IMR-90 (cell line): ENCODE measurements at regions not wholly inside any gene's neighbourhood (a gene's known extent, or its start where the extent isn't known, plus 50 kb on each side); places are given as distances from the start of the nearest gene placed in this dataset.
A peak's percentile ranks its signal among the peaks of the same experiment; 100 is the strongest.

ENCODE experiments used
- ATAC-seq: fragments of 200-7000 bp; cut with Tn5 transposase; 2 replicates; pipeline ENCODE4 v1.9.1; 2020; ENCODE audit warnings: low read depth, mild to moderate bottlenecking, moderate library complexity
- BruUV-seq: library from RNA; stranded (reverse); fragments of 400-500 nt; replicated peaks from 2 replicates; lab custom pipeline; 2021; lab: Mats Ljungman, UMichigan
- CTCF ChIA-PET: fragments of 300-600 bp; formaldehyde crosslinking; extraction: SDS; loops from one replicate; lab custom pipeline; 2021; ENCODE audit warnings: antibody characterized with exemption; lab: Yijun Ruan, JAX
- POLR2A ChIA-PET: fragments of 300-600 bp; sonication (Branson Sonifier 250); formaldehyde crosslinking; loops from one replicate; lab custom pipeline; 2022; ENCODE audit warnings: antibody characterized with exemption; ENCODE audit not compliant: unreplicated experiment; lab: Charles Lee
- DNase-seq: peaks from one replicate; pipeline ENCODE4 v3.0.0; 2013
- H2AFZ ChIP-seq: replicated peaks from 2 replicates; pipeline ENCODE3; 2013; ENCODE audit warnings: low read length, mild to moderate bottlenecking; ENCODE audit not compliant: poor library complexity
- H2AK5ac ChIP-seq: 2 replicates; pipeline ENCODE4 v1.6.1; 2013; ENCODE audit warnings: low read depth, low read length, inconsistent platforms
- H2AK9ac ChIP-seq: replicated peaks from 2 replicates; pipeline ENCODE3; 2013; ENCODE audit warnings: mild to moderate bottlenecking, low read depth, low read length, moderate library complexity; ENCODE audit not compliant: poor library complexity
- H2BK120ac ChIP-seq: 2 replicates; pipeline ENCODE4 v1.6.1; 2013; ENCODE audit warnings: low read depth, low read length, inconsistent platforms
- H2BK15ac ChIP-seq: 3 replicates; pipeline ENCODE4 v1.6.1; 2013; ENCODE audit warnings: low read depth, low read length, inconsistent platforms
- H2BK20ac ChIP-seq: 2 replicates; pipeline ENCODE4 v1.6.1; 2013; ENCODE audit warnings: low read depth, mild to moderate bottlenecking, inconsistent platforms, low read length, moderate library complexity
- H2BK5ac ChIP-seq: 2 replicates; pipeline ENCODE4 v1.6.1; 2013; ENCODE audit warnings: mild to moderate bottlenecking, low read depth, low read length, inconsistent platforms; ENCODE audit not compliant: poor library complexity, severe bottlenecking
- H3K14ac ChIP-seq: replicated peaks from 2 replicates; pipeline ENCODE4 v1.6.1; 2013; ENCODE audit warnings: low read depth, low read length, inconsistent platforms
- H3K18ac ChIP-seq: 2 replicates; pipeline ENCODE4 v1.6.1; 2013; ENCODE audit warnings: low read depth, low read length, control low read depth
- H3K23ac ChIP-seq: 2 replicates; pipeline ENCODE4 v1.6.1; 2013; ENCODE audit warnings: low read depth, low read length, inconsistent platforms
- H3K27ac ChIP-seq: 2 replicates; pipeline ENCODE4 v1.5.1; 2013; ENCODE audit warnings: mild to moderate bottlenecking, control low read depth, low read length; ENCODE audit not compliant: insufficient read depth
- H3K27me3 ChIP-seq: 2 replicates; pipeline ENCODE4 v1.6.1; 2013; ENCODE audit warnings: low read length; ENCODE audit not compliant: control insufficient read depth, insufficient read depth
- H3K36me3 ChIP-seq: 2 replicates; pipeline ENCODE4 v1.6.1; 2013; ENCODE audit warnings: low read length, mixed read lengths; ENCODE audit not compliant: control insufficient read depth, insufficient read depth
- H3K4ac ChIP-seq: 2 replicates; pipeline ENCODE4 v1.6.1; 2013; ENCODE audit warnings: low read depth, low read length, inconsistent platforms
- H3K4me1 ChIP-seq: 2 replicates; pipeline ENCODE4 v1.6.1; 2013; ENCODE audit warnings: low read length, mixed read lengths; ENCODE audit not compliant: control insufficient read depth, insufficient read depth
- H3K4me2 ChIP-seq: 2 replicates; pipeline ENCODE4 v1.6.1; 2013; ENCODE audit warnings: low read depth, mild to moderate bottlenecking, control low read depth, low read length, moderate library complexity
- H3K4me3 ChIP-seq: 2 replicates; pipeline ENCODE4 v1.5.1; 2013; ENCODE audit warnings: low read depth, mild to moderate bottlenecking, control low read depth, low read length, moderate library complexity; ENCODE audit not compliant: insufficient read depth
- H3K56ac ChIP-seq: 2 replicates; pipeline ENCODE4 v1.6.1; 2013; ENCODE audit warnings: low read length, inconsistent platforms; ENCODE audit not compliant: insufficient read depth; ENCODE audit errors: extremely low read depth
- H3K79me1 ChIP-seq, 2 experiments: 2 replicates each; pipeline ENCODE4 v1.6.1; 2013; ENCODE audit warnings: low read length in 2 of 2, inconsistent platforms in 1 of 2, low read depth in 1 of 2
- H3K9ac ChIP-seq: 2 replicates; pipeline ENCODE4 v1.6.1; 2013; ENCODE audit warnings: low read depth, low read length, control low read depth
- H3K9me1 ChIP-seq: 2 replicates; pipeline ENCODE4 v1.6.1; 2013; ENCODE audit warnings: low read length, inconsistent platforms; ENCODE audit not compliant: insufficient read depth
- H3K9me3 ChIP-seq: 2 replicates; pipeline ENCODE4 v1.6.1; 2013; ENCODE audit warnings: low read length; ENCODE audit not compliant: control insufficient read depth, insufficient read depth
- H4K20me1 ChIP-seq: 2 replicates; pipeline ENCODE4 v1.6.1; 2013; ENCODE audit warnings: low read length, inconsistent platforms; ENCODE audit not compliant: insufficient read depth
- H4K5ac ChIP-seq: 2 replicates; pipeline ENCODE4 v1.6.1; 2013; ENCODE audit warnings: mild to moderate bottlenecking, low read depth, low read length, control low read depth
- H4K8ac ChIP-seq, 2 experiments: 2 replicates each; pipeline ENCODE4 v1.6.1; 2013; ENCODE audit warnings: low read depth in 2 of 2, low read length in 2 of 2, control low read depth in 1 of 2, inconsistent platforms in 1 of 2
- H4K91ac ChIP-seq: 2 replicates; pipeline ENCODE4 v1.6.1; 2013; ENCODE audit warnings: low read depth, low read length, inconsistent platforms; ENCODE audit not compliant: insufficient read depth
- CEBPB ChIP-seq: IDR thresholded peaks from 2 replicates; pipeline ENCODE4 v1.6.1; 2012; ENCODE audit warnings: low read depth, low read length, improper control_type of control experiment
- MAFK ChIP-seq: IDR thresholded peaks from 2 replicates; pipeline ENCODE4 v1.6.1; 2012; ENCODE audit warnings: low read depth, low read length, improper control_type of control experiment
- POLR2A ChIP-seq: IDR thresholded peaks from 2 replicates; pipeline ENCODE4 v1.6.1; 2012; ENCODE audit warnings: mild to moderate bottlenecking, low read depth, low read length
- RAD21 ChIP-seq: IDR thresholded peaks from 2 replicates; pipeline ENCODE4 v1.6.1; 2012; ENCODE audit warnings: low read length, improper control_type of control experiment
- WGBS, 2 experiments: methylation state at CpG; one replicate each; pipeline versions ENCODE4 v1.1.5 to v1.1.7; 2013; ENCODE audit warnings: missing lambda C conversion rate in 2 of 2; ENCODE audit not compliant: insufficient read length in 1 of 2; ENCODE audit errors: extremely low coverage in 2 of 2; 5-methylcytosine and 5-hydroxymethylcytosine counted together
- dilution Hi-C: fragments of 300-500 bp; cut with HindIII; formaldehyde crosslinking; loops from one replicate; pipeline ENCODE4 v1.14.3; 2018; ENCODE audit warnings: low sequenced_read_pairs; ENCODE audit not compliant: unreplicated experiment
- in situ Hi-C: fragments of 300-500 bp; cut with MboI; formaldehyde crosslinking; loops from 3 replicates; pipeline ENCODE4 v1.14.3; 2019; ENCODE audit warnings: low sequenced_read_pairs, inconsistent platforms, mixed read lengths
- intact Hi-C: fragments of 100-400 bp; cut with micrococcal nuclease; formaldehyde crosslinking; loops from 2 replicates; pipeline ENCODE4 v1.10.0; 2022

DNA sequence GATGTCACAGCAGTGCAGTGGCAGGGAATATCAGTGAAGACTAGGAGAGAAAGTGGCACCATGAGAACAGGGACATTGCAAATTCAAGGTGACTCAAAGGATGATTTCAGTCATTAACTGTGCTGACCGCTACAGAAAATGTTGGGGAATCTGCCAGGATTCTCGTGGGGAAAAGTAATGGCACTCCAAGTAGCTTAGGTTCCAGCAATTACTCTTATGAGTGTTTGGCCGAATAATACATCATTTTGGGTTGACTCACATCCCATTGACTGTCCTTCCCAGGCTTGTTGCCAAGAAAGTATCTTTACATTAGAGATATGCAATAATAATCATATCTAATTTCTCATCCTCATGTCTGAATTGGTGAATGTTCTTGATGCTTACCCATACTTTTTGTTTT is 1411.1 kb upstream of the PCDH7 start:
- Histone ChIP-seq H3K79me1 (no peaks in the 10 kb centered on the region), H3K27me3 (no peaks in the 10 kb centered on the region), H3K4me3 (no peak overlapping the region), H3K56ac (no peak overlapping the region), H4K5ac (no peak overlapping the region), H4K8ac (no peak overlapping the region), H3K4me2 (no peak overlapping the region), H2BK5ac (no peak overlapping the region), H4K20me1 (no peaks in the 10 kb centered on the region), H2BK120ac (no peak overlapping the region), H3K4ac (no peak overlapping the region), H3K27ac (no peak overlapping the region), H3K18ac (no peak overlapping the region), H3K4me1 (no peaks in the 10 kb centered on the region), H3K9me1 (no peaks in the 10 kb centered on the region), H2AK9ac (no peak overlapping the region), H2BK20ac (no peak overlapping the region), H3K9me3 (no peaks in the 10 kb centered on the region), H2AK5ac (no peak overlapping the region), H2AFZ (no peak overlapping the region), H3K23ac (no peak overlapping the region), H2BK15ac (no peak overlapping the region), H3K36me3 (no peaks in the 10 kb centered on the region), H3K9ac (no peak overlapping the region), H4K91ac (no peak overlapping the region), H3K14ac (no peak overlapping the region)
- peak; percentile 30; the same call in 1 of the 2 replicates for ATAC-seq
- WGBS, 2 experiments = no CpG with 5 or more reads among the region's 3 CpGs
- peak; percentile 81 for DNase-seq
- dilution Hi-C loops = no loop called here
- POLR2A ChIA-PET = no interaction called here
- CTCF ChIA-PET = no interaction called here
- no TSS peak for BruUV-seq
- intact Hi-C loops = no loop called here
- in situ Hi-C loops = no loop called here
- TF ChIP-seq MAFK = peak; percentile 68
- no peak for TF ChIP-seq CEBPB
- TF ChIP-seq POLR2A = no peak
- TF ChIP-seq RAD21 = no peak
